ENCODE measurements at regions not wholly inside any gene's neighbourhood (a gene's known extent, or its start where the extent isn't known, plus 50 kb on each side); places are given as distances from the start of the nearest gene placed in this dataset.

- no peak for DNase-seq (ENCODE audit: low read depth)
Measured at GRCh38 chr14:101118233-101118632, 214.7 kb upstream of the RTL1 start.

GRCh38 chr14:101118746-101119591, 215.4 kb upstream of the RTL1 start:
- no peak for DNase-seq (ENCODE audit: low read depth)

- DNase-seq (ENCODE audit: low read depth): no peak
Measured at GRCh38 chr14:101119830-101120571, 216.5 kb upstream of the RTL1 start.

GRCh38 chr14:101120641-101121507, 217.4 kb upstream of the RTL1 start:
- peak; percentile 2 for DNase-seq (ENCODE audit: low read depth)

GRCh38 chr14:101121508-101122139, 218.1 kb upstream of the RTL1 start:
- no peak for DNase-seq (ENCODE audit: low read depth)

GRCh38 chr14:101122237-101123141, 219.0 kb upstream of the RTL1 start:
- DNase-seq (ENCODE audit: low read depth): no peak

GRCh38 chr14:101123618-101124510, 220.3 kb upstream of the RTL1 start:
- DNase-seq (ENCODE audit: low read depth): no peak

GRCh38 chr14:101124815-101125214, 221.3 kb upstream of the RTL1 start:
- DNase-seq (ENCODE audit: low read depth): no peak

GRCh38 chr14:101125313-101125712, 221.8 kb upstream of the RTL1 start:
- no peak for DNase-seq (ENCODE audit: low read depth)

GRCh38 chr14:101125719-101126651, 222.5 kb upstream of the RTL1 start:
- no peak for DNase-seq (ENCODE audit: low read depth)

- DNase-seq (ENCODE audit: low read depth): no peak
Measured at GRCh38 chr14:101126731-101127130, 223.2 kb upstream of the RTL1 start.

- no peak for DNase-seq (ENCODE audit: low read depth)
Measured at GRCh38 chr14:101127224-101127623, 223.7 kb upstream of the RTL1 start.

- DNase-seq (ENCODE audit: low read depth): no peak
Measured at GRCh38 chr14:101128478-101129321, 225.2 kb upstream of the RTL1 start.

- DNase-seq (ENCODE audit: low read depth): no peak
Measured at GRCh38 chr14:101129521-101130167, 226.1 kb upstream of the RTL1 start.

- no peak for DNase-seq (ENCODE audit: low read depth)
Measured at GRCh38 chr14:101130861-101131260, 227.3 kb upstream of the RTL1 start.

- DNase-seq (ENCODE audit: low read depth): no peak
Measured at GRCh38 chr14:101131451-101131916, 228.0 kb upstream of the RTL1 start.
